OCI-LY3 (cell line): ENCODE measurements at regions not wholly inside any gene's neighbourhood (a gene's known extent, or its start where the extent isn't known, plus 50 kb on each side); places are given as distances from the start of the nearest gene placed in this dataset.

Experiments used
- EZH2phosphoT487 ChIP-seq: fragments of 200-600 bp; shearing (Covaris generic); IDR thresholded peaks from 2 replicates; pipeline ENCODE4 v1.6.1; 2018; ENCODE audit warnings: antibody characterized with exemption, mixed run types, low read depth
- TF ChIP-seq, protein P1 (sequence below): fragments of 200-600, 300-600 bp; sonication (generic); IDR thresholded peaks from 2 replicates; pipeline ENCODE4 v1.5.1; 2014; ENCODE audit warnings: antibody characterized with exemption, low read length, low read depth

DNA sequence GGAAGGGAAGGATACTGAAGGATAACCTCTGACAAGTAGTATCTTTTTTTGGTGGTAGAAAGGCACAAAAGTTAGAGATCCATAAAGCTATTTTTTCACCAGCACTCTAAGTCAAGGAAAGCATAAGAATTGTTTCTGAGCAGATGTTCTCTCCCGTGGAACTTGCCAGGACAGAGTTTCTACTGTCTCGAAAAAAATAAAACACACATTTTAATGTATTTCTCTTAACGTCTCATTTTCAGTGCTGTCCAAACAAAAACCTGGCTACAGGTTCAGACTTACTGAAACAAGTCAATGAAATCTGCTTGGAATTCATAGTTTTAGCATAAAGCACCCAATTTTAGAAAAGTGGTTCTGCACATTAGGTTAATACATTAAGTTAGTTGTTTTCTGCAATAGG is 338.3 kb downstream of the LTN1 start:
- TF ChIP-seq, protein P1, sequence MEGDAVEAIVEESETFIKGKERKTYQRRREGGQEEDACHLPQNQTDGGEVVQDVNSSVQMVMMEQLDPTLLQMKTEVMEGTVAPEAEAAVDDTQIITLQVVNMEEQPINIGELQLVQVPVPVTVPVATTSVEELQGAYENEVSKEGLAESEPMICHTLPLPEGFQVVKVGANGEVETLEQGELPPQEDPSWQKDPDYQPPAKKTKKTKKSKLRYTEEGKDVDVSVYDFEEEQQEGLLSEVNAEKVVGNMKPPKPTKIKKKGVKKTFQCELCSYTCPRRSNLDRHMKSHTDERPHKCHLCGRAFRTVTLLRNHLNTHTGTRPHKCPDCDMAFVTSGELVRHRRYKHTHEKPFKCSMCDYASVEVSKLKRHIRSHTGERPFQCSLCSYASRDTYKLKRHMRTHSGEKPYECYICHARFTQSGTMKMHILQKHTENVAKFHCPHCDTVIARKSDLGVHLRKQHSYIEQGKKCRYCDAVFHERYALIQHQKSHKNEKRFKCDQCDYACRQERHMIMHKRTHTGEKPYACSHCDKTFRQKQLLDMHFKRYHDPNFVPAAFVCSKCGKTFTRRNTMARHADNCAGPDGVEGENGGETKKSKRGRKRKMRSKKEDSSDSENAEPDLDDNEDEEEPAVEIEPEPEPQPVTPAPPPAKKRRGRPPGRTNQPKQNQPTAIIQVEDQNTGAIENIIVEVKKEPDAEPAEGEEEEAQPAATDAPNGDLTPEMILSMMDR: no peak
- no peak for TF ChIP-seq EZH2phosphoT487
